Right kidney (tissue), 1 donor: ENCODE measurements at regions not wholly inside any gene's neighbourhood (a gene's known extent, or its start where the extent isn't known, plus 50 kb on each side); places are given as distances from the start of the nearest gene placed in this dataset.
"Not testable (repeated sequence)": the region's sequence is repeated elsewhere in the genome, so short reads cannot be mapped to it uniquely, and the experiment has no call there.

Experiments used
- DNase-seq: peaks from one replicate; pipeline ENCODE4 v3.0.0-alpha.2; 2016

GRCh38 chr3:152667267-152667666 lies 167.7 kb upstream of the P2RY1 start:
- DNase-seq, result no peak

DNA sequence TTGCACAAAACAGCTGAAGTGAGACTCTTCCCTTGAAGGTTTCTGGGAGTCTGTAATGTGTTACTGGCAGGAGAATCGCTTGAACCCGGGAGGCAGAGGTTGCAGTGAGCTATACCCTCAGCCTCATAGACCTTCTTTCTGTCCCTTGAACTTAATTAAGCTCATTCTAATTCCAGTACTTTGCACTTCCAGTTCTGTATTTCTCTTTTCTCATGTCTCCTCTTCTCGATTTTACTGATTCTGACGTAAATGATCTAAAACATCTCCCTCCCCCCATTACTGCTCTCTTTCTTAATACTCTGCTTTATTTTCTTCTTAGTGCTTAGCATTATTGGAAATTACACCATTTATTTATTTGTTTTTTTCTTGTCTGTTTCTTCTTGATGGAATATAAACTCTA lies 165.4 kb upstream of the P2RY1 start:
- no peak for DNase-seq

- peak; percentile 12 for DNase-seq
Observed at GRCh38 chr3:152671446-152672319, 163.2 kb upstream of the P2RY1 start.

DNA sequence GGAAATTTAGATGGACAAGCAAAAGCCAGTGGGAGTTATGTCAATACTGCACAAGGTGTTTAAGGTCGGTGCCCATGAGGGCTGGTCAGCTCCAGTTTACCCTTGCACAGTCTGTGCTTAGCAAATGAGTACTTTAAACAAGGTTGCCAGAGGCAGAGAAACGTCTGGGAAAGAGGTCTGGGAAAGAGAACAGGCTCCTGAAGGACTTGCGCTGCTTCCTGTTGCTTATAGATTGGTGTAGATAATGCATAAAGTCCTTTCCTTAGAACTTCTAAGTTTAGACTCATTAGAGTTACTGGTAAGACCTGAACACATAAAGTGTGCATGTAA lies 162.6 kb upstream of the P2RY1 start:
- DNase-seq, result peak; percentile 9

DNA sequence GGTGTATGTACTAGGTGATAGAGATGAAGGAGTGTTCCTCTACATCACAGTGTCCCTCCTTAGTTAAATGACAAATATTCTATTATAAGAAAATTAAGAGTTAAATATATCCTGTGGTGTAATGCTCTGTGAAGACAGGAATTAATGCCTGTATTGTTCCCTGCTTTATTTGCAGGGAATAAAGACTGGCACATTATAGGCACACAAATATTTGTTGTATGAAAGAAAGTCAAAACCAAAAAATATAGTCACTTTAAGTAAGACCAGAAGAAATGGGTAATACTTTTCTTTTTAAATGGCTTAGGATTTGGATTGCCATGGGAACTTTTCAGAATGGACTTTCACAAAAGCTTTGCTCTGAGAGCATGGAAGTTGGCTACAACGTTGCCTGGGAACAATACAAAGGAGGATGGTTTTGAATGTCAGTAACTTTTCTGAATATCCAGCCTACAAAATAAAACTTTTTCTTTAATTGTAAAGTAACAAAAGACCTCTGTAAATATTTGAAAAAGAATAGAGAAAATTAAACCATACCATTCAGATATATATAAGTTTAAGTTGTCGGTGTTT lies 158.0 kb upstream of the P2RY1 start:
- no peak for DNase-seq

- no peak for DNase-seq
Observed at GRCh38 chr3:152677491-152677890, 157.4 kb upstream of the P2RY1 start.

DNA sequence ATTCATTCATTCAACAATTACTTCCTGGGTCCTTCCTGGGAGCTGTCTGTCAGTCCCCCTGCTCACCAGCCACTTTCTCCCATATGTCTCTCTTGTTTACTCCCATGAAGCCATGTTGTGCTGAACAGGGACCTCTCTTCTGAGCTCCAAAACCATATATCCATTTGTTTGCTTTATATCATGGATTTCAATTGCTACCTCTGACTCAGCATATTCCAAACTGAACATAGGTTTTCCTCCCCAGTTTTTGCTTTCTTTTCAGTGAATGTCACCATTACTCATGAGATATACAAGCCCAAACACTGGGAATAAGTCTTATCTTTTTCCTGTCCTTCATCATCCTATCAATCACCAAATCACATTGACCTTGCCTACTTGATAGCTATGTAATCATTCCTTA lies 152.5 kb upstream of the P2RY1 start:
- no peak for DNase-seq

DNA sequence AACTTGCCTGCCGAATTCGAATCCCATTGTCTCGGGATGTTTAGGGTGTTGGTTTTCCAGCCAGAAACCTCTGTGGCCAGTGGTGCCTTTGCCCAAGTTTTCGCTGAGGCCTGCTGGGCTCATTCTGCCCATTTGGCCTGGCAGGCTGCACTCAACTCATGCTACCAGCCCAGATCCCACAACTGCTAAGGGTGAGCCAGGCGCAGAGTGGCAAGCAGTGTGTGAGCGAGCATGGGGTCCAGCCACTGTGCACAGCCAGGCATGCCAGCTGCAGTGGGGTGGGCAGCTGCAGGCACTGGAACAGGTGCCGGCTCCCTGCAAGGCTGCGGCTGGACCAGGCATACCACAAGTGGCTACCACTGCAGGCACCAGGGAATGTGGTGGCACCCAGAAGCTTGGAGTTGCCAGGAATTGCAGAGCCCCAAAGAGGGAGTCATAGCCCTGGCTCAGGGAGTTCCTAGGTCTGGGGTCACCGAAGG lies 151.4 kb upstream of the P2RY1 start:
- DNase-seq, result no peak

- no peak for DNase-seq
Observed at GRCh38 chr3:152684279-152684678, 150.7 kb upstream of the P2RY1 start.

GRCh38 chr3:152688313-152688712 lies 146.6 kb upstream of the P2RY1 start:
- DNase-seq, result no peak

DNA sequence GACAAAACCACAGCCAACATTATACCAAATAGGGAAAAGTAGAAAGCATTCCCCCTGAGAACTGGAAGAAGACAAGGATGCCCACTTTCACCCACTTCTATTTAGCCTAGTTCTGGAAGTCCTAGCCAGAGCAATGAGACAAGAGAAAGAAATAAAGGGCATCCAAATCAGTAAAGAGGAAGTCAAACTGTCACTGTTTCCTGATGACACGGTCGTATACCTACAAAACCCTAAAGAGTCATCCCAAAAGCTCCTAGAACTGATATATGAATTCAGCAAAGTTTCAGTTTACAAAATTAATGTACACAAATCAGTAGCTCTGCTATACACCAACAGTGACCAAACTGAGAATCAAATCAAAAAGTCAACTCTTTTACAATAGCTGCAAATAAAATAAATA lies 142.6 kb upstream of the P2RY1 start:
- DNase-seq, result not testable (repeated sequence)

GRCh38 chr3:152693521-152694250 lies 141.2 kb upstream of the P2RY1 start:
- not testable (repeated sequence) for DNase-seq

DNA sequence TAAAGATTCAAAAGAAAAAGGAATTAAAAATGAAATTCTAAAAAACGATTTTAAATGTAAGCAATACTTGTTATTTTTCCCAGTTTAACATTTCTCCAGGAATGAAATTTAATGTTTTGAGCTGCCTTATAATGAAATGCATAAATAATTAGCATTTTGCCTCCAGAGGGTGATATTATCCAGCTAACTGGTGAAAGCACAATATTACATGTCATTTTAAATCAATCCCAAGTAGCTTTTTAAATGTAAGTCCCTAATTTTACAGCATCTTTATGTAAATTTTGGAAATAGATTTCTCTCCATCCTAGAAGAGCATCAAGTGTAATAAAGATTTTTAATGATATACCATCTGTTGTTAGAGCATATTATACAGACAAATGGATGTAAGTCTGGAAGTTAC lies 139.1 kb upstream of the P2RY1 start:
- DNase-seq, result no peak

- DNase-seq, result no peak
Observed at GRCh38 chr3:152696962-152697361, 138.0 kb upstream of the P2RY1 start.

DNA sequence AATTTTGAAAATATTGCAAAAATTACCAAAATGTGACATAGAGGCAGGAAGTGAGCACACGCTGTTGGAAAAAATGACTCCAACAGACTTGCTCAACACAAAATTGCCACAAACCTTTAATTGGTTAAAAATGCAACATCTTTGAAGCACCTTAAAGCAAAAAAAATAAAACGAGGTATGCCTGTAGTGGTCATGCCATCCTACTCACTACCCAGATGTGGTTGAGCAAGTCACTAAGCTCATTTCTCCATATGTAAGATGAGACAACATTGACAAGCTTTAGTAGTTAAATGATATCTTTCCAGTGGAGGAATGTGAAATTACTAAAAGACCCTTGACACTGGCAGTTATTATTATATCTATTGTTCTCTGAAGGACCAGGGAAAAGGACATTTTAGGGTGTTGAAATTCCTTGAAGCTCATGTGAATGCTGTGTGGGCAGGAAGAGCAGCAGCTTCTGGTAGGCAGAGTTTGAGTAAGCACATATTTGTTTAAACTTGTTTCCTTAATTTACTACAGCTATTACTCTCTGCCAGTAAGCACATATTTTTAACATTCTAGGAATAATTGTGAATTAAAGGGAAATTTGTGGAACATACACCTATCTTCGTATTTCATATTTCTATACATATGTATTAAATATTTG lies 131.6 kb upstream of the P2RY1 start:
- no peak for DNase-seq

DNA sequence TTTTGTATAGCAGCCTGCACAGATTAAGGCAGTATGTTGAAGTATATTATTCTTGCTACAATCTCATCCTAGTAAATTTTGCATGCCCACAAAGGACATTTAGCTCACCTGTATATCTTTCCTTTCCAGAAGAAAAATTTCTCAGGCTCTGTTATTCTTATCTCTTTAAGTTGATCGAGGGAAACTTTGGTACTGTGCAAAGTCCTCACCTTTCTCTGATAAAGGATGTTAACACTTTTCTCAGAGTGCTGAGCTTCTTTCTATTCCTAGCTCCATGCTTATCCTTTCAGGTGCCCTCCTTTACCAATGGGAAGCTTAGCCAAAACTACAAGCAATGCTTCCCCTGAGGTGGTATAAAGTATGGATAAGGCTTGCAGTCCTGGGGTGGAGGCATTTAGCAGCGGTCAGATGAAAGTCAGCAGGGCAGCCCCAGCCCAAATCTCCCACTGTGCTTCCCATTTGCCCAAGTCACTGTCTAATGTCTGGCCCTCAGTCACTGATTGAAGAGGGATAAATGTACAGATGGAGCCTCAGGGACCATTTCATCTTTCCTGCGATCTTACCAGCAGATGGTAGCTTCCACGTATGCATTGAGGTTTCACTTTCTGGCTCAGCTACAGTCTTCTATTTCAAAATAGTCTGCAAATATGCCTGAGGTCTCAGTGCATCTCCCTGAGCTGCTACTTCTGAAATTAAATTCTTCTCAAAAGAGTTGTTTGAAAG lies 127.8 kb upstream of the P2RY1 start:
- DNase-seq, result no peak

- no peak for DNase-seq
Observed at GRCh38 chr3:152709659-152710058, 125.3 kb upstream of the P2RY1 start.

- DNase-seq, result no peak
Observed at GRCh38 chr3:152710549-152710948, 124.4 kb upstream of the P2RY1 start.

GRCh38 chr3:152713989-152714388 lies 120.9 kb upstream of the P2RY1 start:
- no peak for DNase-seq

GRCh38 chr3:152714507-152714906 lies 120.4 kb upstream of the P2RY1 start:
- DNase-seq, result no peak

DNA sequence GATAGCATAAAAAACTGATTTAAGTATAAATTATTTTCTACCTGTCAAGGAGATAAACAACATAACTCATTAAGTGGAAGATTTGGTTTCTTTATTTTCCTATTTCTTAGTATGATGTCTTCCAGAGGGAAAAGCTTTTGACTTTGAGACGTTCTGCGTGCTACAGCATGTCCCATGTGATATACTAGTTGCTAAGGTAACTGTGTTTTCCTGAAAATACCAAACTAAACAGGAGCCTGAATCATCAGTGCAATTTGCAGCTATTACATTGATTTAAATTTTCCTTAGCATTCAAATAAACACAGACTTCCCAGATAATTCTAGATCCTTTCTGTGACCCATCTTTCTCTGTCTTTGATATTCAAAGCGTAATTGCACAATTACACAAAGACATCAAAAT lies 117.7 kb upstream of the P2RY1 start:
- no peak for DNase-seq

GRCh38 chr3:152718810-152719209 lies 116.1 kb upstream of the P2RY1 start:
- no peak for DNase-seq
